G401 (cell line): ENCODE measurements at regions not wholly inside any gene's neighbourhood (a gene's known extent, or its start where the extent isn't known, plus 50 kb on each side); places are given as distances from the start of the nearest gene placed in this dataset.

Source experiments
- DNase-seq: peaks from one replicate; pipeline ENCODE4 v3.0.0-alpha.2; 2015; ENCODE audit warnings: low spot score
- in situ Hi-C: cut with HindIII; loops from 2 replicates; pipeline ENCODE4 v1.10.0; 2016; ENCODE audit warnings: low sequenced_read_pairs, mixed read lengths

DNA sequence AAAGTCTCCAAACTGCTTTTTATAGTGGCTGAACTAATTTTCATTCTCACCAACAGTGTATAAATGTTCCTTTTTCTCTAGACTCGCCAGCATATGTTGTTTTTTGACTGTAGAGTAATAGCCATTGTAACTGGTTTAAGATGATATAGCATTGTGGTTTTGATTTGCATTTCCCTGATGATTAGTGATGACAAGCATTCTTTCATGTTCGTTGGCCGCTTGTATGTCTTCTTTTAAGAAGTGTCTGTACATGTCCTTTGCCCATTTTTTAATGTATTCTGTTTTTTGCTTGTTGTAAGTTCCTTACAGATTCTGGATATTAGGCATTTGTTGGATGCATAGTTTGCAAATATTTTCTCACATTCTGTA is 404.9 kb downstream of the FLRT2 start:
- DNase-seq = no peak
- in situ Hi-C loops = no loop called here

DNA sequence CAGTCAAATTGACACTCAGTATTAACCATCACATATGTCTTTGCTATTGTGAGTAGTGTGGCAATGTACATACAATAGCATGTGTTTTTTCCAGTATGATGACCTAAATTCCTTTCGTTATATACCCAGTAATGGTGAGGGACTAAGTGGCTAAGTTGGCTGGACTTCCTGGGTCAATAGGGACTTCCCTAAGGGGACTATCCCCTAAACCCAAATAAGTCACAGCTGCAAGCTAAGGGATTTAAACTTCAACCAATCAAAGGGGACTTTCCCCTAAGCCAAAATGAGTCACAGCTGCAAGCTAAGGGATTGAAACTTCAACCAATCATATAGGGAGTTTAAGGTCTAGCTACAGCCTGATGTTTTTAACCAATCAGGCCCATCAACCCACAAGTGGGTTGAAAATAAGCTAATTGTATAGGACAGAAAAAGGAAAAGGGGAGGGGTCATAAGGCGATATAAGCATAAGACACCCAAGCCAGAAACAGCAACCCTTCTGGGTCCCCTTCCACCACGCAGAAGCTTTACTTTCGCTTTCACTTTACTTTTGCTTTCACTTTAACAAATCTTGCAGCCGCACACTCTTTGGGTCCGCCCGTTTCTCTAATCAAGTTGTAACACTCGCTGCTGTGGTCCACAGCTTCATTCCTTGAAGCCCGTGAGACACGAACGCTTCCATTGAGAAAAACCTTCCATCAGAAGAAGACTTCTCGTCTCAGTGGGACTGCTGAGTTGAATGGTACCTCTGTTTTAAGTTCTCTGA is 404.4 kb downstream of the FLRT2 start:
- in situ Hi-C loops = no loop called here
- no peak for DNase-seq

DNA sequence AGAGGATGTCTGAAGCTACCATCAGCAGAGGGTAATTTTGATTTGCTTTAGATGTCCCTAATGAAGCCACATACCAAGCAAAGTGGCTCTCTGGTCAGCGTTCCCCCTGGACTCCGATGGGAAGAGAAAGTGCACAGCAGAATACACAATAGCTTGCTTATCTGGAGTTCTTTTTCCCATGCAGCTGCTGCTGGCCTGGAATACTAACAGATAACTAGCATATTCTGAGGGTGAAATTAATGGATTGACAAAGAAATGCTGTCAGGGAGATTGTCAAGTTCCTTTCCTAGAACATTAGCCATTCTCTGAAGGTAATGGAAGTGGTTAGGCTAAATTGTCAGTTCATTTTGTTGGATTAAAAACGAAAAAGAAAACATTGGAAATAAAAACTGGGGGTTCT is 391.3 kb downstream of the FLRT2 start:
- in situ Hi-C loops = no loop called here
- DNase-seq = no peak

DNA sequence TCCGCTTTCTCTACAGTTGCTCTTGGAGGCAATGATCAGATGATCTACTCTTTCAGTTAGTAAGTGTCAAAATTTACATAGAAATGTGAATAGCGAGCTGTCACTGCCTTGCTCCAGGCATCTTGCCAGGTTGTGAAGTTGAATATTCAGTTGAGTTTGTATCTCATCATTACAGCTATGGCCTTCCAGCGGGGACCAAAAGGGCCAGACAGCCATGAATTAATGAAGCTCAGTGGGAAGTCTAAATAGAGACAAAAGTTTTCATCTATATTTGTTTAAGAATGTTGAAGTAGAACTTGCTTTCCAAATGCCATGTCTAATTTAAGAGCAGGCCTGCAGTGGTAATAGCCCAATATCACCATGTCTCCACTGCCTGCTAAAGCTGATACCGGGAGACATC is 387.8 kb downstream of the FLRT2 start:
- DNase-seq = no peak
- in situ Hi-C loops = no loop called here

DNA sequence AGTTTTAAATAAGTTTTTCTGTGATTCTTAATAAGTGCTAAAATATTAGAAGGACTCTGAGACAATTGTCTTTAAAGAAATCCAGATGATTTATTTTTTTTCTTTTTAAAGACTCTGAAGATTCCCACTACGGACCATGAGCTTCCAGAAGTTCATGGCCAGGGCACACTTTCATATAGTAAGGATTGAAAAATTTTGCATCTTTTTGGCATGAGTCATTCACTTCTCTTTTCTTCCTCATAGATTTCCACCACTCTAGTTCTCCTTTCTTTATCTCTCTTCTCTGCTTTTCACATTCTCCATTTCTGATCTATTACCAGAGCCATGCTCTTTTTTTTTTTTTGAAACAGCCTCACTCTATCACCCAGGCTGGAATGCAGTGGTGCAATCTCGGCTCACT is 385.8 kb downstream of the FLRT2 start:
- in situ Hi-C loops = no loop called here
- DNase-seq = no peak

DNA sequence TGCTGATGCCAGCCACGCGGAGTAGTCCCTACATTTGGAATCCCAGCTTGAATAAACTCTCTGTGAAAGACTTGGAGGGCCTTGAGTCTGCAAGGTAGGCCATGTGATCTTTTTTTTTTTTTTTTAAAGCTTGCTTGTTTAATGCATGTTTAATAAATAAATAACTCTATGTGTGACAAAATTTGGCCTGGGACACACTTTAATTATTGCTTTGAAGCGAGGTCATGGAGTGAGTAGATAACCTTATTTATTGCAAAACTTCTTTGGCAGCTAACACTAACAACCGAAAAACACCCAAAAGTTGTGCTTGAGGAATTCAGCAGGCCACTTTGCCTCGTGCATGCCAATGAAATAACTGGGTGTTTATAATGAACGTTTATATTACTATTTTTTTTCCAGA is 382.2 kb downstream of the FLRT2 start:
- DNase-seq = no peak
- in situ Hi-C loops = no loop called here

DNA sequence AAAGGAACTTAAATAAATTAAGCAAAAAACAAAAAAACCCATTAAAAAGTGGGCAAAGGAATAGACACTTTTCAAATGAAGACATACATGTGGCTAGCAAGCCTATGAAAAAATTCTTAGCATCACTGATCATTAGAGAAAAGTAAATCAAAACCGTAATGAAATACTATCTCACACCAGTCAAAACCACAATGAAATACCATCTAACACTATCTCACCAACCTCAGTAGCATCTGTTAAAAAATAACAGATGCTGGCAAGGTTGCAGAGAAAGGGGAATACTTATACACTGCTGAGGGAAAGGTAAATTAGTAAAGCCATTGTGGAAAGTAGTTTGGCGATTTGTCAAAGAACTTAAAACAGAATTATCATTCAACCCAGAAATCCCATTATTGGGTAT is 381.1 kb downstream of the FLRT2 start:
- in situ Hi-C loops = no loop called here

DNA sequence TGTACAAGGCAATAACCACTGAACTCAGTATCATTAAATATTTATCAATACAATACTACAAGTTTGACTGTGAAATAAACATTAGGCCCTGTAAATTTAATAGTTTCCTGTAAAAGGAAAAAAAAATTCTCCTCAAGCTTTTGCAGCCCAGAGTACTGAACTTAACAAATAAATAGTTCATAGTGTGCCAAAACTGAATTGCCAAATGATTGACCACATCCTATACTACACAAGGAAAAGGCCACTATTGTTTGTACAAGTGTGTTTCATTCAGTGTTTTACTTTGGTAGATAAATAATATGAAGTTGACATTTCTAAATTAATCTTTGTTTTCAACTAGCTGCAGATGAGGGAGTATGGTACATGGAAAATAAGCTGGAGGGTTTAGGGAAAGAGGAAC is 379.6 kb downstream of the FLRT2 start:
- in situ Hi-C loops = no loop called here
- no peak for DNase-seq

More for the DNA sequence above, 381.1 kb downstream of the FLRT2 start:
- DNase-seq = no peak

DNA sequence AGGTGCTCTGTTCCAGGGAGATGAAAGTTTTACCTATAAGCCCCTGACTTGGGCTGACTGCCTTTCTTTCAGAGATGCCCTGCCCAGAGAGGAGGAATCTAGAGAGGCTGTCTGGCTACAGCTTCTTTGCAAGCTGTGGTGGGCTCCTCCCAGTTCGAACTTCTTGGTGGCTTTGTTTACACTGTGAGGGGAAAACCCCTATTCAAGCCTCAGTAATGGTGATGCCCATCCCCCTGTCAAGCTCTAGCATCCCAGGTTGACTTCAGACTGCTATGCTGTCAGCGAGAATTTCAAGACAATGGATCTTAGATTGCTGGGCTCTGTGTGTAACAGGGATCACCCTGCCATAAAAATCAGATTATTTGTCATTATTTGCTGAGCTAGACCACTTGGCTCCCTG is 377.6 kb downstream of the FLRT2 start:
- in situ Hi-C loops = no loop called here
- no peak for DNase-seq

DNA sequence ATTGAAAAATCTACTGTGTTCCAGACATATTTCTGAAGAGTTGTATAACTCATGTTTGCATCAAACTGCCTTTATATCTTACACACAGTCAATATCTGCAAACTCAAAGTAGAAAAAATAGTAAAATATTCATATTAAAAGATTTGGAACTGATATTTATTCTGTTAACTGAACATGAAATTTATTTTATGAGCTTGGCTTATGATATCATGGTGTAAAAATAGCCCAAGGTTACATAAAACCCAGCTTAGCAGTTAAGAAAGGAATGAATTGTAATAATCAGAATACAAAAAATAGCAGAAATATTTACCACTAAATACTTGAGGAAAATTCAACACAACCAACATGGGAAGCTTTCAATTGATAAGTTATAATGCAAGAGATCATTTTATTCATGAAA is 367.9 kb downstream of the FLRT2 start:
- no peak for DNase-seq
- in situ Hi-C loops = no loop called here

DNA sequence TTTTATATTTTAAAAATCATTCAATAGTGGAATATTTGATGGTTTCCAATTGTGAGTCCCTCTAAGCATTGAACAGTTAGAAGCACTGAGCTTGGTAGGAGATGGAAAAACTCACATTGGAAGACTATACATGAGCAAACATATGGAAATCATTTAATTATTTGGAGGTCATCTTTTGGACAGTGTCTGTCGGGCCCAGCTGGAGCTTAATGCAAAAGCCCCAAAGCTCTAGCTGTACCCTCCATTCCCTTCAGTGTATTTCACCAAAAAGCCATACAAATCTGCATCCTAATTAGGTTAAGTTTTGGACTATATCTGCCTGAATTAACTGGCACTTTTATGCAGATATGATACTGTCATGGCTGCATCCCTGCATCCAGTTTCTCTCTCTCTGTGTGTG is 365.7 kb downstream of the FLRT2 start:
- in situ Hi-C loops = no loop called here

DNA sequence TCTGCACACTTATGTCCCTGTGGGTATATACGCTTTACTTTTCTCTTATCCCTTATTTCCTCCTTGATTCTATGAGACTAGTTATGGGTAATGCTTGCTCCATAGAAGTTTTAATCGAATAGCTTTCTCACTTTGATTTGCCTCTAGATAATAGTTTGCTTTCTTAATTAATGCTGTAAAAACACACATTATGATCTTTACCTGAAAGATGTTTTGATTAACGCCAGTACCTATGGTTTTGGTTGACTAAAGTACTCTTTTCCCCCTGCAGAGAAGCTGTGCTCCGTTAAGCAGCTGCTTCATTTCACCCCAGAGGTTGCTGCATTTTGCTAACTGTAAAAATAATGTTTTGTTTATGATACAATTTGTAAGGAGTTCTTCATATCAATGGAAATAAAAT is 362.3 kb downstream of the FLRT2 start:
- no peak for DNase-seq

More for the DNA sequence above, 365.7 kb downstream of the FLRT2 start:
- no peak for DNase-seq

DNA sequence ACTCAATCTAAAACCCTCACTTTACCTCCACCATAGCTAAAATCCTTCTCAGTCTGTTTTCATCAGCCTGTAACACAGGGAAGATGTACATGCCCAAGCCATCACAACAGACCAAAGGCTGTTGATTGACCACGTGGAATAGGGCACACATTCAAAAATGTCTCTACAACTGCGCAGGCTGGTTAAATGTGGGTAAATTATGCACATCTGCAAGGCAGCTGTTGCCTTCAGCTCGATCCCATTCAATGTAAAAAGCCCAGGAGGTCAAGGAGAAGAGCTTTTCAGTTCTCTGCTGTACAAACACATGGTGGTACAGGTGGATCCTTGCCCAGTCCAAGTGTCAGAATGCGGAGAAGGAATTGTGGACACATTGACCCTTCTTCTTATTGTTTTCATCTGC is 354.0 kb downstream of the FLRT2 start:
- in situ Hi-C loops = no loop called here
- no peak for DNase-seq

More for the DNA sequence above, 362.3 kb downstream of the FLRT2 start:
- in situ Hi-C loops = no loop called here

DNA sequence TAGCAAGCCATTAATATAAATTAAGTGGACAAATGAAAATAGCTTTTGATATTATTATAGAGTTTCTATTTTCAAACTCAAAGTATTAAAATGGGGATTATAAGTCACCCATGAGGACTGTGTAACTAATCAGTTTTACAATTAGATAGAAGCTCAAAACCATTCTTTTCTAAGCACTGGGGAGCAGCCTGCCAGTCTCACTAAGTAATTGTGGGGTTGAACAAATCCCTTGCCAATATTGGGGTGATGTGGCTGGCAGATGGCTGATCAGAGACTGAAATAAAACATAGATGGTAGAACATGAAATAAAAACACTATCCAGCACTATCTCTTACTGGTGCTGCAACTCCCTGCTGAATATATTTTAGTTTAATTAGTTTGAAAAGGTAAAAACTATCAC is 353.2 kb downstream of the FLRT2 start:
- in situ Hi-C loops = no loop called here

DNA sequence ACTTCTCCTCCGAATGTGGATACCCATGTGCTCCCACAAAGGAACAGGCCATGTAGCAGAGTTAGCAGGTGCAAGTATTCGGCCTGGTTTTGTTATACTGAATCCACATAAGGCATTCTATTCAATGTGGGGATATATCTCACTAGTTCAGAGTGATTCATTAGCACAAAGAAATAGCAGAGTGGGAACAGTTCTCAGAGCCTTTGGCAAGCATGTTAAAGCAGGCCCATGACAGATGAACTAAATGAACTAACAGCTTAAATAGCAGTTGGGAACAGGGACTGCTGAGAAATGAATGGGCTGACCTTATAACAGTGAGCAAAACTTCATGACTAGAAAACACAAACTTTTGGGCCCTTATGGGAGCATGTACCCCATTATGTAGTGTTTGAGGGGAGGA is 352.0 kb downstream of the FLRT2 start:
- in situ Hi-C loops = no loop called here
- no peak for DNase-seq

More for the DNA sequence above, 353.2 kb downstream of the FLRT2 start:
- no peak for DNase-seq

DNA sequence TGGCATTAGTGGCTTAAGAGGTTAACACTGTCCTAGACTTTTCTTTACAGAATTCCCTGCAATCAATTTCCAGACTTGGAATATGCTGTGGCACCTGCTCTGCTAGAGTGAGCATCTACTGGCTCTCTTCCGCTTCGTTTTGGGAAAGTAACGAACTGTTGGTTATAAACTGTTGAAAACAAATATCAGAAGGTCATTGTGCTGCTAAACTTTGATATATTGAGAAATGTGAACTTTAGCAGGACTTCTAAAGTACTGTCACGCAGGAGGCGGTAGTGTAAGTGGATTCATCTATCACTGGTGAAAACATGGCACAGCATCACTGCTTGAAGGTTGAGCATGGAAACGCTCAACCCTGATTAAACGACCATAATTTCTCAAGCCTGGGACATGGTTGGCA is 348.9 kb downstream of the FLRT2 start:
- DNase-seq = no peak
- in situ Hi-C loops = no loop called here

DNA sequence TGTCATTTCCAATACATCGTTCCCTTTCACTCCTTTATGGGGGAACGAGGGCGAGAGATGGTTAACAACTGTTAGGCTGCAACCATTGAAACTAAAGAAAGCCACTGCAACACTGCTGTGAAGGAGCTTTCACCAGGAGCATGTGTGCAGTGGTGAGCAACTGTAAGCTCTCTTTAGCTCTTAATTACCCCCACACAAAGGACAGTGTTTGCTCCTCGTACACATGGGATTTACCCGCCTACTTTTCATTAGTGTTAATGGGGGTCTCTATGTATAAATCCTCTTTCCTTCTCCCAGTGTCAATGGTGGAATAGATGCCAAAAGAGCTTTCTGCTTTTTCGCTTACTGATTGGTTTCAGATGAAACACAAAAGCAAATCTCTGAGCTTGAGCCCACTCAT is 343.1 kb downstream of the FLRT2 start:
- in situ Hi-C loops = no loop called here
- DNase-seq = no peak

DNA sequence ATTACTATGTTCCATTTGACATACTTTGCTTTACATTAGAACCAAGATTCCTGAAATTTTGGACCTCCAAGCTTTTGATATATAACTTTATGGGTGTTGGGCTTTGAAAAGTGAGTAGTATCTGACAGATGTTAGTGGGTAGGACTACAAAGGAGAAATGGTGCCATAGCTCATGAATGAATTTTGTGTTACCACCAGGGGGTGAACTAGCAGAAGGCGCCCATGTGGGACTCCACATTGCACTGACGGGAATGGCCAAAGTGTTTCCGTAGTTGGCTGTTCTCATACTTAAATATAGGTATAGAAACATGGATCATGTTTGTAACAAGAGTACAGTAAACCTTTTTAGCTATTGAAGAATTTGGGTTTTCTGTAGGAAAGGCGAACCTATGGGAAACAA is 337.5 kb downstream of the FLRT2 start:
- DNase-seq = no peak
- in situ Hi-C loops = no loop called here

DNA sequence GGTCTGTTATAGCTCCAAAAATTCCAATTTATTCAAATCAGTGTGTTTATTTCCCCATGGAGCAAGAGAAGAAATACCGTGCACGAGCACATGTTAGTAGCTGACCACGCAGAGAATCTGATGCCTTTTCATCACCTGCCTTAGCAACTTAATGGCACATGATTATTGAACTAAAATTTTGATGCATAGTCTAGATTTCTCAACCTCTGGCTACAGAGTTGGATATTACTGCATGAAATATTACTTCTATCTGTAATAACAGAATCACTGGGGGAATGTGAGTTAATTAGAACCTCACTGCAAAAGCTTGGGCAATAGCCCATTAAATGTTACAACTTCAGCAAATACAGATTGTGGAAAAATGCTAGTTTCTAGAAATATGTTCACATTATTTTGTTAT is 335.8 kb downstream of the FLRT2 start:
- in situ Hi-C loops = no loop called here
- DNase-seq = no peak

DNA sequence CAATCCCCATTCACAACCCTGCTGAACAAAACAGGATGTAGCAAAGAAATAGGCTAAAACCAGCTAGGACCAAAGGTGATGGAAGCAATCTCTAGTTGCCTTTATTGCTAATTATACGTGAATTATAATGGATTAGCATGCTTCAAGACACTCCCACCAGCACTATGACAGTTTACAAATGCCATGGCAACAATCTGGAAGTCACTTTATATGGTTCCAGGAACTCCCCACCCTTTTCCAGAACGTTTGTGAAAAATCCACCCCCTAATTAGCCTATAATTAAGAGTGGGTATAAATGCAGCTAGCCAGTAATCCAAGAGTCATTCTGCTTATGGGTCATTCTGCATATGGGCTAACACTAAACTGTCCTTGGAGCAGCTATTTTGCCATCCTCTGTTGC is 328.7 kb downstream of the FLRT2 start:
- in situ Hi-C loops = no loop called here
- DNase-seq = no peak

DNA sequence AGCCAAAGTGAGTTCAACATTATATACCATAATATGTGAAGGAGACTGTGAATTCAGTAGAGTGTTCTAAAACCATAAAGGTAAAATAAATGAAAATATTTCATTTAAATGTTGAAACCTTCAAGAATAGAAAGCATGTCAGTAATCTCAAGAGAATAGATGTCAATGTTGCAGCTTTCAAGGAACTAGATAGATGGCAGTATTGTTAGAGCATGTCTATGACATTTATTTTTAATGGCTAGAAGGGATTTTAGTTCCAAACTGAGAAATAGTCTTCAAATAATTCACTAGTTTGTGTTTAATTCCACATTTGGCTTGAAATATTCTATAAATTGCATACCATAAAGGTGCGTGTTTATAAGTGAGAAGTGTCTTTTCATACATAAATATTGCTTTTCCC is 326.5 kb downstream of the FLRT2 start:
- no peak for DNase-seq
- in situ Hi-C loops = no loop called here
